Loucy (cell line): ENCODE measurements at regions not wholly inside any gene's neighbourhood (a gene's known extent, or its start where the extent isn't known, plus 50 kb on each side); places are given as distances from the start of the nearest gene placed in this dataset.

Experiments used
- CTCF ChIP-seq: fragments of 200-600 bp; sonication (generic); conservative IDR thresholded peaks from 2 replicates; pipeline ENCODE4 v1.5.1; 2014; ENCODE audit warnings: mild to moderate bottlenecking, antibody characterized with exemption, low read length
- EZH2phosphoT487 ChIP-seq: fragments of 200-600 bp; IDR thresholded peaks from 2 replicates; pipeline ENCODE4 v1.6.1; 2018; ENCODE audit warnings: antibody characterized with exemption, mild to moderate bottlenecking, moderate library complexity, borderline replicate concordance

DNA sequence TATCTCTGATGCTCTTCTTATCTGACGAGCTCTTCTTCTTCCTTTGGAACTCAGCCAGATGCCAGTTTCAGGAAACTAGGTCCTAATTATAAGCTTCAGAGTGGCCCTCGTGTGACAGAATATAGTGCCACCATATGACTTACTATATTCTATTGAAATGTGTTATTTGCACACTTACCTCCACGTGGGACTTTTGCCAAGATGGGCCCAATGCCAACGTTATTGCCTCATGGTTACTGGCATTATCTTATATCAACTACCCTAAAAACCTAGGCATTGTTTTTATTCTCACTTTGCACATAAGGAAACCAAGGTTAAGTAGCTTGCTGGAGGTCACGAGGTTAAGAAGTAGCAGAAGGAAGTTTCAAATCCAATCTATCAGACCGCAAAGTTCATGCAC lies 71.3 kb upstream of the SLCO3A1 start:
- TF ChIP-seq CTCF (no peak), EZH2phosphoT487 (no peak)
